Nephron (organoid): ENCODE measurements at regions not wholly inside any gene's neighbourhood (a gene's known extent, or its start where the extent isn't known, plus 50 kb on each side); places are given as distances from the start of the nearest gene placed in this dataset.

Experiments used
- H3K27ac Mint-ChIP-seq, 3 experiments: 2 replicates each; pipeline ENCODE4 v1.8.0; 2020; ENCODE audit warnings: mixed read lengths in 3 of 3, mild to moderate bottlenecking in 2 of 3, moderate library complexity in 1 of 3
- H3K27me3 Mint-ChIP-seq: 2 replicates; pipeline ENCODE4 v1.8.0; 2021; ENCODE audit warnings: low read depth, mild to moderate bottlenecking, moderate library complexity, mixed read lengths
- H3K36me3 Mint-ChIP-seq: 2 replicates; pipeline ENCODE4 v1.8.0; 2020; ENCODE audit warnings: low read depth, mixed read lengths
- H3K4me1 Mint-ChIP-seq: 2 replicates; pipeline ENCODE4 v1.8.0; 2020; ENCODE audit warnings: mixed read lengths
- H3K4me3 Mint-ChIP-seq, 3 experiments: 2 replicates each; pipeline ENCODE4 v1.8.0; 2020; ENCODE audit warnings: mild to moderate bottlenecking in 3 of 3, mixed read lengths in 3 of 3, moderate library complexity in 2 of 3
- H3K9me3 Mint-ChIP-seq: 2 replicates; pipeline ENCODE4 v1.8.0; 2020; ENCODE audit warnings: mixed read lengths
- CTCF ChIP-seq, 3 experiments: fragments of 200-600 bp; sonication (generic); IDR thresholded peaks; one replicate each; pipeline ENCODE4 v1.5.0; 2021; ENCODE audit warnings: antibody characterized with exemption in 3 of 3; ENCODE audit not compliant: unreplicated experiment in 3 of 3

DNA sequence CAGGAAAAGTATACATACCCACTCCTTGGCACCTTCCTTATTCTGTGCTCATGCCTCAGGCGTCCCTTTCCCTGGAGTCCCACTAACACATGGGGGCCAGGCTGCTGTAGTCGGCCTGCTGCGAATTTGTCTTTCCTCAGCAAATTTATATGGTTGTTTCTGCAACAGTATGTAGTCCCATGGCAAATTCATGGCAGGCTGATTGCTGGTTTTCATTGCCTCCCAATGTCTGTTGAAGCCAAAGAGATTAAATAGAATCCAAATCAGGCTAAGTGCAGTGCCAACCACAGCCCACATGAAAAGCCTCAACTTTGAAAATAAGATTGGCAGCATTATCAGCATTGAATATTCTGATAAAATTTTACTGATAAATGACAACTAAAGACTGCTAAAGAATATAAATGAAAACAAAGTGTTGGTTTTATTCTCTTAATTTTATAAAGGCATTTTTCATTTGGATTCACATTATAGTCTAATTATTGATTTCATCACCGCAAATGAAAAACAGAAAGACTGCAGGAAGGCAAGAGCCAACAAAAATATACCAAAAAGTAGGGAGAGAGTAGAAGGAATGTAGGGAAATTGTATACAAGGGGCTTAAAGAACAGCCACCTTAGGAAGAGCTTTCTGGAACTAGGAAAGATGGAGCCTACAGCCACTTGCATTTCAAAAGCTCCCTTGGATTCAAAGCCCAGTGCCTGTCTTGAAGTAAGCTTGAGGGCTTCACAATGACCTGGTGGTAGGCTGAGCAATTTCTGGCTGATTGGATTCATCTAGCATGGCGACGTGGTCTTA is 283.7 kb upstream of the MMADHC start:
- Mint-ChIP-seq H3K27ac (no peak overlapping the region), H3K4me3 (no peak overlapping the region), H3K9me3 (peaks cover 12% of the 10 kb centered on the region), H3K4me1 (peaks cover 5% of the 10 kb centered on the region), H3K36me3 (peaks cover 5% of the 10 kb centered on the region), H3K27me3 (no peaks in the 10 kb centered on the region)
- TF ChIP-seq CTCF (IDR thresholded peaks at IDR 0.05; ENCODE audit: unreplicated experiment in 3 of 3): no peak

DNA sequence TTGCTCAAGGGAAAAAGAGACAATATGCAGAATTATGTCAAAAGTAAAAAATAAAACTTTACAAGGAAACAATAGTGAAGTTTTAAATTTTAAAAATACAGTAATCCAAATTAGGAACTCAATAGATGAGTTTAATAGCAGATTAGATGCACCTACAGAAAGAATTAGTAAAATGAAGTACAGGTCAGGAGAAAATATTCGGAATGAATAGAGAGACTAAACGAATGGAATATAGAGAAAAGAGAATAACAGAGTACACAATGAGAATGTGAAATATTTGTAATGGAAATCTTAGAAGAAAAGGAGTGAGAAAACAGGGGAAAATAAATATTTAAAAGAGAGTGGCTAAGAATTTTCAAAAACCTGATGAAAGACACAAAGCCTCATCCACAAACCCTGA is 275.7 kb upstream of the MMADHC start:
- Mint-ChIP-seq H3K4me3 (no peak overlapping the region), H3K9me3 (peaks cover 28% of the 10 kb centered on the region), H3K4me1 (peaks cover 22% of the 10 kb centered on the region), H3K36me3 (peaks cover 5% of the 10 kb centered on the region), H3K27me3 (no peaks in the 10 kb centered on the region), H3K27ac (no peak overlapping the region)
- TF ChIP-seq CTCF (IDR thresholded peaks at IDR 0.05; ENCODE audit: unreplicated experiment in 3 of 3): no peak

- no peak for TF ChIP-seq CTCF (IDR thresholded peaks at IDR 0.05; ENCODE audit: unreplicated experiment in 3 of 3)
- Mint-ChIP-seq H3K4me3 (no peak overlapping the region), H3K27me3 (no peaks in the 10 kb centered on the region), H3K36me3 (peaks cover 5% of the 10 kb centered on the region), H3K4me1 (peaks cover 25% of the 10 kb centered on the region), H3K27ac (peak overlapping the region in 2 of 3 experiments; percentile 86), H3K9me3 (peaks cover 29% of the 10 kb centered on the region)
These were observed 273.5 kb upstream of the MMADHC start for GRCh38 chr2:149861034-149861433.

DNA sequence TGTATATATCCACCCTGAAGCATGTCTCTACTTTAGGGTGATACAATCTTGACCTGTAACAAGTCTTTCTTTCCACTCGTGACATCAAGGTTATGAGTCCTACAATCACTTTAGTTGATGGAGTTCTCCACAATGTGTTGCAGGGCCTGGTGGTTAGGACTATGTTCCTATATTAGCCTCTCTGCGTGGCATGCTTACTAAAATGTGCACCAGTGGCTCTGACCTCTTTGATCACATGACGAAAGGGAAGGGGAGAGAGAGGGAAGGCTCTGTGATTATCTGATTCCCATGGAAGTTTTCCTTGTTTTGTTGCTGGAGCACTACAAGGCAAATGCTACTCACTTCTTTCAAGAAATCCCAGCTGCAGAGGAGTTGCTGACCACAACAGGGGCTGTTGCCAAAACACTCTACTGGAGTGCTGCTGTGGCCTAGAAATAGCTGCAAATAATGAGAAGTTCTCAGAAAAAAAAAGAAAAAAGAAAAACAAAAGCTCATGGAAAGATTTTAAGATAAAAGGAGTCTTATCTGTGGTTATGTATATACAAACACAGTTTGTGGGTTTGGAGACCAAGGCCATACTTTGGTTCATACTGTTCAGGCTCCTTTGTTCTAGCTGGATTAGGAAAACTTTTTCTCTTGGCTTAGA is 272.8 kb upstream of the MMADHC start:
- peak overlapping the region; percentile 60 to 86 (median 86) for H3K27ac Mint-ChIP-seq
- H3K27me3 Mint-ChIP-seq: no peaks in the 10 kb centered on the region
- H3K4me3 Mint-ChIP-seq: no peak overlapping the region
- peaks cover 25% of the 10 kb centered on the region for H3K4me1 Mint-ChIP-seq
- H3K36me3 Mint-ChIP-seq: peaks cover 5% of the 10 kb centered on the region
- peaks cover 24% of the 10 kb centered on the region for H3K9me3 Mint-ChIP-seq
- no peak for TF ChIP-seq CTCF (IDR thresholded peaks at IDR 0.05; ENCODE audit: unreplicated experiment in 3 of 3)

- Mint-ChIP-seq H3K27me3 (no peaks in the 10 kb centered on the region), H3K27ac (peak overlapping the region in 2 of 3 experiments; percentile 21 to 22), H3K9me3 (peaks cover 15% of the 10 kb centered on the region), H3K36me3 (peaks cover 5% of the 10 kb centered on the region), H3K4me3 (no peak overlapping the region), H3K4me1 (peaks cover 25% of the 10 kb centered on the region)
- TF ChIP-seq CTCF (IDR thresholded peaks at IDR 0.05; ENCODE audit: unreplicated experiment in 3 of 3): no peak
These were observed 271.5 kb upstream of the MMADHC start for GRCh38 chr2:149858901-149859634.
